Fibroblast of the aortic adventitia (primary cell): ENCODE measurements at regions not wholly inside any gene's neighbourhood (a gene's known extent, or its start where the extent isn't known, plus 50 kb on each side); places are given as distances from the start of the nearest gene placed in this dataset.

Experiments used
- DNase-seq: peaks from one replicate; pipeline ENCODE4 v3.0.0-alpha.2; 2010; ENCODE audit warnings: low read depth
- H3K4me3 ChIP-seq: 2 replicates; pipeline ENCODE4 v1.5.1; 2011; ENCODE audit warnings: low read depth, mild to moderate bottlenecking, control low read depth, low read length, moderate library complexity
- TF ChIP-seq, protein P1 (sequence below): IDR thresholded peaks from 2 replicates; pipeline ENCODE4 v1.5.1; 2011; ENCODE audit warnings: mild to moderate bottlenecking, low read length, control low read depth, inconsistent platforms; ENCODE audit not compliant: insufficient read depth

DNA sequence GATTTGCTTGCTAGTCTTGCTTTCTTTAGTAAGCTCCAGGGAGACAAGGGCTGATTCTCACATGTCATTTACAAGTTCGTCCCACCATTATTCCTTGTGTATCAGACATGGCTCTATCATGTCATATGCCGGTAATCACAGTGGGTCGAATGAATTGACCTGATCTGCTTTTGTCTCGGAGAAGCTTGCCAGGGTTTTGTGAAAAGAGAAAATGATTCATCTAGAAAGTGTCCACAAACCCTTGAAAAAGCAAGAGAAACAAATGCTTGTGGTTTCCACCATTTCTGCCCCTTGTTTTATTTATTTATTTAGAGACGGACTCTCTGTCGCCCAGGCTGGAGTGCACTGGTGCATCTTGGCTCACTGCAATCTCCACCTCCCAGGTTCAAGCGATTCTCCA is 278.5 kb downstream of the TCF7L2 start:
- no peak overlapping the region for H3K4me3 ChIP-seq
- peak; percentile 42 for DNase-seq

GRCh38 chr10:113230011-113230610 is 280.1 kb downstream of the TCF7L2 start:
- TF ChIP-seq, protein P1, sequence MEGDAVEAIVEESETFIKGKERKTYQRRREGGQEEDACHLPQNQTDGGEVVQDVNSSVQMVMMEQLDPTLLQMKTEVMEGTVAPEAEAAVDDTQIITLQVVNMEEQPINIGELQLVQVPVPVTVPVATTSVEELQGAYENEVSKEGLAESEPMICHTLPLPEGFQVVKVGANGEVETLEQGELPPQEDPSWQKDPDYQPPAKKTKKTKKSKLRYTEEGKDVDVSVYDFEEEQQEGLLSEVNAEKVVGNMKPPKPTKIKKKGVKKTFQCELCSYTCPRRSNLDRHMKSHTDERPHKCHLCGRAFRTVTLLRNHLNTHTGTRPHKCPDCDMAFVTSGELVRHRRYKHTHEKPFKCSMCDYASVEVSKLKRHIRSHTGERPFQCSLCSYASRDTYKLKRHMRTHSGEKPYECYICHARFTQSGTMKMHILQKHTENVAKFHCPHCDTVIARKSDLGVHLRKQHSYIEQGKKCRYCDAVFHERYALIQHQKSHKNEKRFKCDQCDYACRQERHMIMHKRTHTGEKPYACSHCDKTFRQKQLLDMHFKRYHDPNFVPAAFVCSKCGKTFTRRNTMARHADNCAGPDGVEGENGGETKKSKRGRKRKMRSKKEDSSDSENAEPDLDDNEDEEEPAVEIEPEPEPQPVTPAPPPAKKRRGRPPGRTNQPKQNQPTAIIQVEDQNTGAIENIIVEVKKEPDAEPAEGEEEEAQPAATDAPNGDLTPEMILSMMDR = no peak
- no peak overlapping the region for H3K4me3 ChIP-seq
- DNase-seq = no peak

More for the DNA sequence above, 278.5 kb downstream of the TCF7L2 start:
- TF ChIP-seq, protein P1 = no peak

GRCh38 chr10:113232928-113233511 is 283.0 kb downstream of the TCF7L2 start:
- DNase-seq = no peak
- H3K4me3 ChIP-seq = no peak overlapping the region
- TF ChIP-seq, protein P1 = no peak

GRCh38 chr10:113234481-113234880 is 284.4 kb downstream of the TCF7L2 start:
- no peak for DNase-seq
- TF ChIP-seq, protein P1 = no peak
- H3K4me3 ChIP-seq = no peak overlapping the region

- no peak for DNase-seq
- TF ChIP-seq, protein P1 = no peak
- H3K4me3 ChIP-seq = no peak overlapping the region
Measured at GRCh38 chr10:113235508-113235907, 285.5 kb downstream of the TCF7L2 start.

GRCh38 chr10:113236998-113237397 is 287.0 kb downstream of the TCF7L2 start:
- no peak for DNase-seq
- TF ChIP-seq, protein P1 = no peak

More at GRCh38 chr10:113236998-113237397, 287.0 kb downstream of the TCF7L2 start:
- no peak overlapping the region for H3K4me3 ChIP-seq
